SK-N-SH (cell line): ENCODE measurements at regions not wholly inside any gene's neighbourhood (a gene's known extent, or its start where the extent isn't known, plus 50 kb on each side); places are given as distances from the start of the nearest gene placed in this dataset.
"Not testable (repeated sequence)": the region's sequence is repeated elsewhere in the genome, so short reads cannot be mapped to it uniquely, and the experiment has no call there.

Experiments
- CTCF ChIA-PET: fragments of 300-600, 350-600 bp; formaldehyde crosslinking; extraction: SDS; loops from one replicate; lab custom pipeline; 2021; lab: Yijun Ruan, JAX
- POLR2A ChIA-PET: fragments of 350-600 bp; sonication (Branson Sonifier 250); formaldehyde crosslinking; extraction: SDS; loops from one replicate; lab custom pipeline; 2020; ENCODE audit warnings: antibody characterized with exemption, inconsistent platforms; lab: Yijun Ruan, JAX
- DNase-seq: peaks from one replicate; pipeline ENCODE4 v3.0.0; 2012
- H2AFZ ChIP-seq: fragments of 200-600 bp; sonication (generic); 2 replicates; pipeline ENCODE4 v1.8.1; 2016; ENCODE audit warnings: antibody characterized with exemption, mild to moderate bottlenecking, low read depth
- H3F3A ChIP-seq: fragments of 200-600 bp; sonication (generic); replicated peaks from 2 replicates; pipeline ENCODE3; 2016; ENCODE audit warnings: antibody characterized with exemption, mild to moderate bottlenecking; ENCODE audit not compliant: insufficient read depth
- H3K27ac ChIP-seq, 2 experiments: fragments of 200-500 bp in 1 of 2; fragments of 200-600 bp in 1 of 2; sonication (Bioruptor generic) in 1 of 2; sonication (generic), shearing (Covaris generic) in 1 of 2; 2 replicates each; pipeline versions ENCODE4 v1.5.1 to v1.6.1; 2014 to 2016; ENCODE audit warnings: low read depth in 2 of 2, inconsistent platforms in 1 of 2, low read length in 1 of 2, mild to moderate bottlenecking in 1 of 2, mixed read lengths in 1 of 2
- H3K27me3 ChIP-seq: fragments of 200-600 bp; sonication (generic), shearing (Covaris generic); 2 replicates; pipeline ENCODE4 v1.6.1; 2016; ENCODE audit warnings: mixed run types; ENCODE audit not compliant: insufficient read depth
- H3K36me3 ChIP-seq, 2 experiments: fragments of 200-500 bp in 1 of 2; fragments of 200-600 bp in 1 of 2; sonication (Bioruptor generic) in 1 of 2; sonication (generic) in 1 of 2; replicated peaks in 1 of 2; 2 replicates each; pipeline versions ENCODE3 to v1.5.1; 2014 to 2016; ENCODE audit warnings: low read length in 1 of 2, mild to moderate bottlenecking in 1 of 2; ENCODE audit not compliant: insufficient read depth in 2 of 2, control insufficient read depth in 1 of 2
- H3K4me1 ChIP-seq, 2 experiments: fragments of 200-500 bp in 1 of 2; fragments of 200-600 bp in 1 of 2; sonication (Bioruptor generic) in 1 of 2; sonication (generic), shearing (Covaris generic) in 1 of 2; 2 replicates each; pipeline versions ENCODE4 v1.5.1 to v1.6.1; 2014 to 2016; ENCODE audit warnings: low read depth in 1 of 2, low read length in 1 of 2, mixed run types in 1 of 2; ENCODE audit not compliant: insufficient read depth in 2 of 2, control insufficient read depth in 1 of 2
- H3K4me2 ChIP-seq: fragments of 200-600 bp; sonication (generic), shearing (Covaris generic); 2 replicates; pipeline ENCODE4 v1.6.1; 2017; ENCODE audit warnings: mixed run types
- H3K4me3 ChIP-seq, 2 experiments: fragments of 200-500 bp in 1 of 2; fragments of 200-600 bp in 1 of 2; sonication (Bioruptor generic) in 1 of 2; sonication (generic), shearing (Covaris generic) in 1 of 2; 2 replicates each; pipeline versions ENCODE4 v1.5.1 to v1.8.1; 2014 to 2016; ENCODE audit warnings: low read depth in 2 of 2, inconsistent platforms in 1 of 2, low read length in 1 of 2, mild to moderate bottlenecking in 1 of 2, mixed read lengths in 1 of 2, moderate library complexity in 1 of 2
- H3K79me2 ChIP-seq: fragments of 200-600 bp; sonication (generic); 2 replicates; pipeline ENCODE4 v1.8.1; 2017; ENCODE audit warnings: mild to moderate bottlenecking; ENCODE audit not compliant: insufficient read depth
- H3K9ac ChIP-seq: fragments of 200-600 bp; sonication (generic); 2 replicates; pipeline ENCODE4 v1.6.1; 2017; ENCODE audit warnings: mixed run types
- H3K9me2 ChIP-seq: fragments of 200-600 bp; sonication (generic); 2 replicates; pipeline ENCODE4 v1.6.1; 2017; ENCODE audit warnings: mixed run types
- H3K9me3 ChIP-seq: fragments of 200-600 bp; sonication (generic); 2 replicates; pipeline ENCODE4 v1.6.1; 2017; ENCODE audit warnings: mixed run types, mild to moderate bottlenecking, moderate library complexity
- H4K20me1 ChIP-seq: fragments of 200-600 bp; sonication (generic); 2 replicates; pipeline ENCODE4 v1.6.1; 2017; ENCODE audit warnings: mild to moderate bottlenecking, mixed run types; ENCODE audit not compliant: insufficient read depth
- JUND ChIP-seq: IDR thresholded peaks from 2 replicates; pipeline ENCODE4 v1.4.0; 2012
- RXRA ChIP-seq: IDR thresholded peaks from 2 replicates; pipeline ENCODE4 v1.4.0; 2012; ENCODE audit warnings: low read depth, mild to moderate bottlenecking, borderline replicate concordance
- TCF12 ChIP-seq: IDR thresholded peaks from 2 replicates; pipeline ENCODE4 v1.4.0; 2012
- TEAD4 ChIP-seq: IDR thresholded peaks from 2 replicates; pipeline ENCODE4 v1.4.0; 2012; ENCODE audit warnings: mild to moderate bottlenecking, borderline replicate concordance; ENCODE audit not compliant: insufficient read depth
- WGBS: methylation state at CpG from one replicate; pipeline ENCODE4 v1.1.6; 2017; ENCODE audit warnings: low lambda C conversion rate; 5-methylcytosine and 5-hydroxymethylcytosine counted together
- TF ChIP-seq, protein P1 (sequence below): IDR thresholded peaks from 2 replicates; pipeline ENCODE4; 2012

DNA sequence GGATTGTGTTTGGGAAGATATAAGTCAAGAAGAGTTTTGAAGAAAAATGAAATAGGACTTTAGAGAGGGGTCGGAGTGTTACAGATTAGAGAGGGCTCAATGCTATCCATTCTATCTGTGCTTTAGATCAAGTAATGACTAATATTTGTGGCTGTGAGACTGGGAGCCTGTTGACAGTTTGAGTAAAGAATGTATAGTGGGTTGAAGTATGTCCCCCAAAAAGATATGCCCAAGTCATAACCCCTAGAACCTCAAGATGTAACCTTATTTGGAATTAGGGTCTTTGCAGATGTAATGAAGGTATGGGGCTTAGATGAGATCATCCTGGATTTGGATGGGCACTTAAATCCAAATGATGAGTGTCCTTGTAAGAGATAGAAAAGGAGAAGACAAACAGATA, 55.3 kb upstream of the SERPINE2 start:
- Histone ChIP-seq H4K20me1 (no peaks in the 10 kb centered on the region), H3F3A (peaks cover 5% of the 10 kb centered on the region), H3K79me2 (no peaks in the 10 kb centered on the region), H3K9ac (no peak overlapping the region), H3K9me2 (no peaks in the 10 kb centered on the region), H3K27me3 (no peaks in the 10 kb centered on the region), H3K9me3 (no peaks in the 10 kb centered on the region), H3K36me3 (no peaks in the 10 kb centered on the region), H2AFZ (no peak overlapping the region), H3K4me2 (no peak overlapping the region), H3K4me1 (no peaks in the 10 kb centered on the region; a peak in 1 of 4 replicates), H3K4me3 (no peak overlapping the region), H3K27ac (no peak overlapping the region)
- TF ChIP-seq JUND, result peak; percentile 22; the same call in 1 of the 2 replicates
- TF ChIP-seq, protein P1, sequence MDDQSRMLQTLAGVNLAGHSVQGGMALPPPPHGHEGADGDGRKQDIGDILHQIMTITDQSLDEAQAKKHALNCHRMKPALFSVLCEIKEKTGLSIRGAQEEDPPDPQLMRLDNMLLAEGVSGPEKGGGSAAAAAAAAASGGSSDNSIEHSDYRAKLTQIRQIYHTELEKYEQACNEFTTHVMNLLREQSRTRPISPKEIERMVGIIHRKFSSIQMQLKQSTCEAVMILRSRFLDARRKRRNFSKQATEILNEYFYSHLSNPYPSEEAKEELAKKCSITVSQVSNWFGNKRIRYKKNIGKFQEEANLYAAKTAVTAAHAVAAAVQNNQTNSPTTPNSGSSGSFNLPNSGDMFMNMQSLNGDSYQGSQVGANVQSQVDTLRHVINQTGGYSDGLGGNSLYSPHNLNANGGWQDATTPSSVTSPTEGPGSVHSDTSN, result 0 out of 2 replicates have a peak, but pooled peaks have one; percentile 36
- TF ChIP-seq TCF12, result peak; percentile 19; the same call in 1 of the 2 replicates
- no peak for TF ChIP-seq TEAD4
- no peak for TF ChIP-seq RXRA
- WGBS, result 77% methylated on average over 1 of the region's 1 CpG
- ChIA-PET POLR2A (no interaction called here), CTCF (no interaction called here)
- DNase-seq, result no peak

DNA sequence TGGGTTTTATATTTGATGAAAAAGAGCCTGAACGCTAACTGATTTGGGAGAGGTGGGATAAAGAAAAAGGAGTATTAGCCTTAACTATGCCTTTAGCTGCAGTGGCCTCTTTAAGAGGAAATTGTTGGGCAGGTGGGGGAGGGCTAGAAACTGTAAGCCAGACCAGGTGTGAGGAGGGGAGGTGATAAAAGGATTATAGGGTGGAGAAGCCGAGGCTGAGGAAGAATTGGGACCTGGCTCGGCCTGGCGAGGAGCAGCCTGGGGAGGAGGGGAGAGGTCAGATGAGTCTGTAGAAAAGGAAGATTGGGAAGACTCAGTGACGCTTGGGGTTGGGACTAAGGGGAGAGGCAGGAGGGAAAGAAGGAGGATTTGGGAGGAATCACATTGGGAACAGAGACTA, 52.6 kb upstream of the SERPINE2 start:
- H3K4me1 ChIP-seq, H3K79me2 ChIP-seq, H2AFZ ChIP-seq, H3K27me3 ChIP-seq, H3K4me3 ChIP-seq, H3K9ac ChIP-seq, POLR2A ChIA-PET, DNase-seq, H3K36me3 ChIP-seq, H3K27ac ChIP-seq, H3K9me2 ChIP-seq, H4K20me1 ChIP-seq, H3K4me2 ChIP-seq, CTCF ChIA-PET, H3K9me3 ChIP-seq: not testable (repeated sequence)
- H3F3A ChIP-seq, result peaks cover 10% of the 10 kb centered on the region
- 84% methylated on average over 5 of the region's 5 CpGs for WGBS

DNA sequence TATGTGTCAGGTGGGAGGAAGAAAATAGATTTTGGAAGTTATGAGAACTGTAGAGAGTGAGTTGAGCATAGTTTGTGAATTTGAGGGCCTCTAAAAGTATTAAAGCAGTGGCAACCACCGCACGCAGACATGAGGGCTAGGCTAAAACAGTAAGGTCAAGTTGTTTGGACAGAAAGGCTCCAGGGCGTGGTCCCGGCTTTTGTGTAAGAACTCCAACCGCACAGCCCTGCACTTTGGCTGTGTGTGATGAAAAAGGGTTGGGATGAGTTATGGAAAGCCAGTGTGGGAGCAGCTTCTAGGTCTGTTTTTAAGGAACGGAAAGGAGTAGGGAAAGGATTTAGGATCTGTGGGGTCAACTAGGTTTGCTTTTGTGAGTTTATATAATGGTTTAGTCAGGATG, 50.5 kb upstream of the SERPINE2 start:
- H3K9ac ChIP-seq, H3K9me3 ChIP-seq, CTCF ChIA-PET, H3K36me3 ChIP-seq, H3K4me2 ChIP-seq, DNase-seq, H3K79me2 ChIP-seq, H4K20me1 ChIP-seq, POLR2A ChIA-PET, H3K27me3 ChIP-seq, H3K27ac ChIP-seq, H2AFZ ChIP-seq, H3K9me2 ChIP-seq, H3K4me3 ChIP-seq: not testable (repeated sequence)
- H3F3A ChIP-seq, result peaks cover 29% of the 10 kb centered on the region
- peaks cover 0 to 22% of the 10 kb centered on the region in 2 experiments; a peak in 3 of 4 replicates for H3K4me1 ChIP-seq
- WGBS, result 94% methylated on average over 6 of the region's 6 CpGs
